ENCODE measurements at regions not wholly inside any gene's neighbourhood (a gene's known extent, or its start where the extent isn't known, plus 50 kb on each side); places are given as distances from the start of the nearest gene placed in this dataset.
"Not testable (repeated sequence)": the region's sequence is repeated elsewhere in the genome, so short reads cannot be mapped to it uniquely, and the experiment has no call there.

- DNase-seq (ENCODE audit: low read depth): no peak
Measured at GRCh38 chr13:50388481-50388880, 373.2 kb downstream of the KCNRG start.

GRCh38 chr13:50389726-50390125 lies 374.5 kb downstream of the KCNRG start:
- DNase-seq (ENCODE audit: low read depth): no peak

GRCh38 chr13:50390503-50391248 lies 375.4 kb downstream of the KCNRG start:
- no peak for DNase-seq (ENCODE audit: low read depth)

GRCh38 chr13:50392977-50393376 lies 377.7 kb downstream of the KCNRG start:
- no peak for DNase-seq (ENCODE audit: low read depth)

- no peak for DNase-seq (ENCODE audit: low read depth)
Measured at GRCh38 chr13:50393628-50394027, 378.4 kb downstream of the KCNRG start.

GRCh38 chr13:50396001-50396400 lies 380.8 kb downstream of the KCNRG start:
- no peak for DNase-seq (ENCODE audit: low read depth)

- DNase-seq (ENCODE audit: low read depth): not testable (repeated sequence)
Measured at GRCh38 chr13:50396618-50397017, 381.4 kb downstream of the KCNRG start.

GRCh38 chr13:50400035-50400726 lies 384.9 kb downstream of the KCNRG start:
- DNase-seq (ENCODE audit: low read depth): no peak

GRCh38 chr13:50401049-50401505 lies 385.8 kb downstream of the KCNRG start:
- no peak for DNase-seq (ENCODE audit: low read depth)

- DNase-seq (ENCODE audit: low read depth): no peak
Measured at GRCh38 chr13:50401721-50402465, 386.6 kb downstream of the KCNRG start.

- DNase-seq (ENCODE audit: low read depth): no peak
Measured at GRCh38 chr13:50403311-50403710, 388.1 kb downstream of the KCNRG start.

- DNase-seq (ENCODE audit: low read depth): no peak
Measured at GRCh38 chr13:50404116-50404515, 388.9 kb downstream of the KCNRG start.

- DNase-seq (ENCODE audit: low read depth): no peak
Measured at GRCh38 chr13:50404769-50405168, 389.5 kb downstream of the KCNRG start.

GRCh38 chr13:50406831-50407230 lies 391.6 kb downstream of the KCNRG start:
- DNase-seq (ENCODE audit: low read depth): no peak

GRCh38 chr13:50408068-50408467 lies 392.8 kb downstream of the KCNRG start:
- DNase-seq (ENCODE audit: low read depth): no peak

GRCh38 chr13:50409220-50409619 lies 394.0 kb downstream of the KCNRG start:
- DNase-seq (ENCODE audit: low read depth): no peak

- DNase-seq (ENCODE audit: low read depth): no peak
Measured at GRCh38 chr13:50410921-50411746, 395.9 kb downstream of the KCNRG start.

GRCh38 chr13:50412046-50412617 lies 396.9 kb downstream of the KCNRG start:
- no peak for DNase-seq (ENCODE audit: low read depth)

- DNase-seq (ENCODE audit: low read depth): no peak
Measured at GRCh38 chr13:50414640-50415039, 399.4 kb downstream of the KCNRG start.

- no peak for DNase-seq (ENCODE audit: low read depth)
Measured at GRCh38 chr13:50415428-50415827, 400.2 kb downstream of the KCNRG start.

- no peak for DNase-seq (ENCODE audit: low read depth)
Measured at GRCh38 chr13:50417597-50417996, 402.4 kb downstream of the KCNRG start.
